K562 (cell line): ENCODE measurements at regions not wholly inside any gene's neighbourhood (a gene's known extent, or its start where the extent isn't known, plus 50 kb on each side); places are given as distances from the start of the nearest gene placed in this dataset.

Source experiments
- CTCF ChIP-seq, 3 experiments: IDR thresholded peaks in 2 of 3; conservative IDR thresholded peaks in 1 of 3; 2 replicates each; pipeline ENCODE4 v1.5.1; 2011 to 2012; ENCODE audit warnings: low read length in 3 of 3, mild to moderate bottlenecking in 3 of 3, control low read depth in 2 of 3, improper control_type of control experiment in 1 of 3, inconsistent platforms in 1 of 3, low read depth in 1 of 3, mixed read lengths in 1 of 3, moderate library complexity in 1 of 3; ENCODE audit not compliant: insufficient read depth in 2 of 3
- KLF1 ChIP-seq: fragments of 450-650 bp; IDR thresholded peaks from 2 replicates; pipeline ENCODE4 v1.6.1; 2016; ENCODE audit warnings: missing genetic modification characterization, missing compliant biosample characterization
- PRPF4 ChIP-seq: fragments of 200-400 bp; formaldehyde crosslinking; IDR thresholded peaks from one replicate; pipeline ENCODE4 v1.6.1; 2017; ENCODE audit warnings: low read length, low read depth, mild to moderate bottlenecking; ENCODE audit not compliant: insufficient read depth, poor library complexity, severe bottlenecking
- RFX1 ChIP-seq: fragments of 450-650 bp; IDR thresholded peaks from 2 replicates; pipeline ENCODE4 v1.6.1; 2016; ENCODE audit warnings: mild to moderate bottlenecking, moderate library complexity
- SPI1 ChIP-seq: IDR thresholded peaks from 2 replicates; pipeline ENCODE4 v1.6.1; 2011; ENCODE audit warnings: low read depth, low read length, control low read depth, borderline replicate concordance
- SRF ChIP-seq, 2 experiments: fragments of 250-450, 450-650 bp in 1 of 2; sonication (Bioruptor Pico) in 1 of 2; sonication (generic) in 1 of 2; formaldehyde crosslinking; IDR thresholded peaks; 2 replicates each; pipeline versions ENCODE4 v1.5.0 to v1.5.1; 2020 to 2022; ENCODE audit warnings: mild to moderate bottlenecking in 1 of 2, missing genetic modification reagents in 1 of 2

DNA sequence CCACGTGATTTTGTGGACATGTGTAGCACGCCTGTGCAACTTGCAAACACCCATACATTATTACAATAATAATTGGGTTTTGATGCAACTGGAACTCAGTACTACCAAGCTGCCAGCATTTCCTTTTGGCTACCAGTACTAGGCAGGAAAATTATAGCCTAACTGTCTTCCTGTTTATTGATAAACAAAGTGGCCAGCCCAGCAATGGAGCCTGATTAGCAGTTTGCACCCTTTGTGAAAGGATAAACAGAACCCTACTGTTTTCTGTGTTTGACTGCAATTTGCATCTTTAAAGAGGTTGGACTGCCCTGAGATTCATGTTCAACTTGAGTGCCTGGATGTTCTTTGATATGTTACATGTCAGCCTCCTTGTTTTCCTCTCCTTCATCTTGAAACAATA is 173.9 kb downstream of the ZIC5 start:
- TF ChIP-seq RFX1 (no peak), CTCF (IDR thresholded peaks at IDR 0.05 in 2 of 3, conservative IDR thresholded peaks at IDR 0.05 in 1 of 3; ENCODE audit: insufficient read depth in 2 of 3, low read depth in 1 of 3, low read length in 3 of 3) (no peak), KLF1 (no peak), SPI1 (no peak), SRF (CRISPR knock-in tag; IDR thresholded peaks at IDR 0.05) (no peak), PRPF4 (no peak)
